HEK293 (cell line): ENCODE measurements at regions not wholly inside any gene's neighbourhood (a gene's known extent, or its start where the extent isn't known, plus 50 kb on each side); places are given as distances from the start of the nearest gene placed in this dataset.

Experiments used
- CTCF ChIA-PET: fragments of 350-600 bp; formaldehyde crosslinking; extraction: SDS; loops from one replicate; lab custom pipeline; 2021; ENCODE audit warnings: antibody characterized with exemption; lab: Yijun Ruan, JAX
- POLR2A ChIA-PET: fragments of 300-600 bp; formaldehyde crosslinking; extraction: SDS; loops from one replicate; lab custom pipeline; 2020; ENCODE audit warnings: antibody characterized with exemption, inconsistent platforms; lab: Yijun Ruan, JAX
- H3K27ac ChIP-seq: fragments of 200-500 bp; sonication (Bioruptor generic); 2 replicates; pipeline ENCODE4 v1.5.1; 2014; ENCODE audit warnings: low read depth, low read length, control low read depth, inconsistent platforms; ENCODE audit errors: extremely low read depth
- H3K36me3 ChIP-seq, 2 experiments: fragments of 200-500 bp in 1 of 2; sonication (Bioruptor generic) in 1 of 2; 1 replicate in 1 of 2; 2 replicates in 1 of 2; pipeline ENCODE4 v1.5.1; 2014 to 2017; ENCODE audit warnings: inconsistent platforms in 2 of 2, low read length in 2 of 2; ENCODE audit not compliant: control insufficient read depth in 2 of 2, insufficient read depth in 1 of 2
- H3K4me1 ChIP-seq: fragments of 200-500 bp; sonication (Bioruptor generic); 2 replicates; pipeline ENCODE4 v1.5.1; 2014; ENCODE audit warnings: mild to moderate bottlenecking, low read length, inconsistent platforms; ENCODE audit not compliant: control insufficient read depth, insufficient read depth
- H3K4me3 ChIP-seq: 2 replicates; pipeline ENCODE4 v1.5.1; 2011; ENCODE audit warnings: low read depth, mild to moderate bottlenecking, control low read depth, low read length, moderate library complexity
- H3K9me3 ChIP-seq: fragments of 200-500 bp; sonication (Bioruptor generic); 2 replicates; pipeline ENCODE4 v1.5.1; 2014; ENCODE audit warnings: low read depth, low read length, inconsistent platforms; ENCODE audit not compliant: control insufficient read depth, insufficient read depth
- ATF2 ChIP-seq: fragments of 450-650 bp; formaldehyde crosslinking; IDR thresholded peaks from 2 replicates; pipeline ENCODE4 v1.5.1; 2016; ENCODE audit warnings: missing biosample characterization, missing genetic modification characterization, low read depth
- BCL11A ChIP-seq: fragments of 450-650 bp; formaldehyde crosslinking; IDR thresholded peaks from 2 replicates; pipeline ENCODE4 v1.5.1; 2016; ENCODE audit warnings: low read depth, missing biosample characterization, missing genetic modification characterization
- BCL11B ChIP-seq: fragments of 450-650 bp; formaldehyde crosslinking; IDR thresholded peaks from 2 replicates; pipeline ENCODE4 v1.5.1; 2016; ENCODE audit warnings: low read depth, missing biosample characterization, missing genetic modification characterization
- GLI4 ChIP-seq: fragments of 450-650 bp; formaldehyde crosslinking; IDR thresholded peaks from 2 replicates; pipeline ENCODE4 v1.5.1; 2016; ENCODE audit warnings: missing biosample characterization, missing genetic modification characterization
- GLIS1 ChIP-seq: fragments of 450-650 bp; formaldehyde crosslinking; IDR thresholded peaks from 2 replicates; pipeline ENCODE4 v1.5.1; 2016; ENCODE audit warnings: missing biosample characterization, missing genetic modification characterization
- IKZF3 ChIP-seq: fragments of 450-650 bp; IDR thresholded peaks from 2 replicates; pipeline ENCODE4 v1.5.0; 2018; ENCODE audit warnings: missing biosample characterization, mild to moderate bottlenecking, missing genetic modification characterization, moderate library complexity
- KLF10 ChIP-seq: fragments of 450-650 bp; IDR thresholded peaks from 2 replicates; pipeline ENCODE4 v1.5.1; 2018; ENCODE audit warnings: missing biosample characterization, mild to moderate bottlenecking, missing genetic modification characterization
- MEIS1 ChIP-seq: sonication (generic); formaldehyde crosslinking; IDR thresholded peaks from 2 replicates; pipeline ENCODE4 v1.8.1; 2022; ENCODE audit warnings: missing genetic modification reagents, mild to moderate bottlenecking, borderline replicate concordance
- OVOL3 ChIP-seq: fragments of 450-650 bp; formaldehyde crosslinking; IDR thresholded peaks from 2 replicates; pipeline ENCODE4 v1.5.1; 2016; ENCODE audit warnings: missing biosample characterization, missing genetic modification characterization
- PRDM1 ChIP-seq: fragments of 450-650 bp; formaldehyde crosslinking; IDR thresholded peaks from 2 replicates; pipeline ENCODE4; 2016; ENCODE audit warnings: missing biosample characterization, missing genetic modification characterization
- PRDM6 ChIP-seq: fragments of 450-650 bp; formaldehyde crosslinking; IDR thresholded peaks from 2 replicates; pipeline ENCODE4 v1.5.1; 2017; ENCODE audit warnings: missing biosample characterization, missing genetic modification characterization
- SP2 ChIP-seq: fragments of 450-650 bp; formaldehyde crosslinking; IDR thresholded peaks from 2 replicates; pipeline ENCODE4 v1.5.1; 2016; ENCODE audit warnings: missing biosample characterization, missing genetic modification characterization
- ZBTB6 ChIP-seq: fragments of 450-650 bp; formaldehyde crosslinking; IDR thresholded peaks from 2 replicates; pipeline ENCODE4 v1.5.1; 2017; ENCODE audit warnings: missing biosample characterization, missing genetic modification characterization
- ZEB2 ChIP-seq: fragments of 450-650 bp; formaldehyde crosslinking; IDR thresholded peaks from 2 replicates; pipeline ENCODE4 v1.5.1; 2016; ENCODE audit warnings: missing biosample characterization, missing genetic modification characterization
- ZFP37 ChIP-seq: fragments of 450-650 bp; formaldehyde crosslinking; IDR thresholded peaks from 2 replicates; pipeline ENCODE4 v1.5.1; 2016; ENCODE audit warnings: missing biosample characterization, missing genetic modification characterization
- ZNF10 ChIP-seq: fragments of 450-650 bp; formaldehyde crosslinking; IDR thresholded peaks from 2 replicates; pipeline ENCODE4 v1.5.1; 2017; ENCODE audit warnings: missing biosample characterization, missing genetic modification characterization
- ZNF140 ChIP-seq: fragments of 450-650 bp; formaldehyde crosslinking; IDR thresholded peaks from 2 replicates; pipeline ENCODE4 v1.5.1; 2016; ENCODE audit warnings: missing biosample characterization, missing genetic modification characterization
- ZNF175 ChIP-seq: fragments of 450-650 bp; formaldehyde crosslinking; IDR thresholded peaks from 2 replicates; pipeline ENCODE4 v1.5.1; 2016; ENCODE audit warnings: missing biosample characterization, missing genetic modification characterization
- ZNF202 ChIP-seq: fragments of 450-650 bp; formaldehyde crosslinking; IDR thresholded peaks from 2 replicates; pipeline ENCODE4 v1.5.1; 2016; ENCODE audit warnings: missing biosample characterization, missing genetic modification characterization, borderline replicate concordance
- ZNF292 ChIP-seq: fragments of 450-650 bp; formaldehyde crosslinking; IDR thresholded peaks from 2 replicates; pipeline ENCODE4 v1.5.1; 2016; ENCODE audit warnings: low read depth, missing biosample characterization, missing genetic modification characterization, borderline replicate concordance
- ZNF341 ChIP-seq: fragments of 450-650 bp; formaldehyde crosslinking; IDR thresholded peaks from 2 replicates; pipeline ENCODE4; 2016; ENCODE audit warnings: low read depth, missing biosample characterization, missing genetic modification characterization
- ZNF473 ChIP-seq: fragments of 450-650 bp; formaldehyde crosslinking; IDR thresholded peaks from 2 replicates; pipeline ENCODE4 v1.5.1; 2017; ENCODE audit warnings: missing biosample characterization, missing genetic modification characterization
- ZNF48 ChIP-seq: fragments of 450-650 bp; formaldehyde crosslinking; IDR thresholded peaks from 2 replicates; pipeline ENCODE4 v1.5.1; 2016; ENCODE audit warnings: missing biosample characterization, missing genetic modification characterization
- ZNF510 ChIP-seq: fragments of 450-650 bp; formaldehyde crosslinking; IDR thresholded peaks from 2 replicates; pipeline ENCODE4 v1.5.1; 2018; ENCODE audit warnings: mild to moderate bottlenecking, missing genetic modification characterization, missing biosample characterization; ENCODE audit not compliant: insufficient replicate concordance
- ZNF549 ChIP-seq: fragments of 450-650 bp; IDR thresholded peaks from 2 replicates; pipeline ENCODE4 v1.5.1; 2018; ENCODE audit warnings: missing biosample characterization, missing genetic modification characterization, mild to moderate bottlenecking, inconsistent platforms, moderate library complexity
- ZNF600 ChIP-seq: fragments of 450-650 bp; formaldehyde crosslinking; IDR thresholded peaks from 2 replicates; pipeline ENCODE4 v1.5.1; 2016; ENCODE audit warnings: missing biosample characterization, missing genetic modification characterization
- ZNF623 ChIP-seq: fragments of 450-650 bp; formaldehyde crosslinking; IDR thresholded peaks from 2 replicates; pipeline ENCODE4 v1.5.1; 2016; ENCODE audit warnings: missing biosample characterization, missing genetic modification characterization
- ZNF704 ChIP-seq: fragments of 450-650 bp; formaldehyde crosslinking; IDR thresholded peaks from 2 replicates; pipeline ENCODE4 v1.5.1; 2016; ENCODE audit warnings: missing biosample characterization, missing genetic modification characterization
- ZSCAN16 ChIP-seq: fragments of 450-650 bp; formaldehyde crosslinking; IDR thresholded peaks from 2 replicates; pipeline ENCODE4 v1.5.1; 2016; ENCODE audit warnings: missing biosample characterization, missing genetic modification characterization
- ZSCAN30 ChIP-seq: fragments of 450-650 bp; IDR thresholded peaks from 2 replicates; pipeline ENCODE4 v1.5.1; 2018; ENCODE audit warnings: missing biosample characterization, mild to moderate bottlenecking, missing genetic modification characterization, moderate library complexity
- ZXDB ChIP-seq: fragments of 450-650 bp; formaldehyde crosslinking; IDR thresholded peaks from 2 replicates; pipeline ENCODE4 v1.5.1; 2016; ENCODE audit warnings: missing biosample characterization, missing genetic modification characterization

- TF ChIP-seq ZXDB (tag by site-specific recombination) (no peak), ZNF292 (tag by site-specific recombination) (no peak), ZBTB6 (tag by site-specific recombination) (no peak), SP2 (tag by site-specific recombination) (no peak), ZNF202 (tag by site-specific recombination) (no peak), MEIS1 (CRISPR knock-in tag) (no peak), BCL11A (tag by site-specific recombination) (no peak), ZNF600 (tag by site-specific recombination) (no peak), KLF10 (no peak), BCL11B (tag by site-specific recombination) (no peak), ATF2 (tag by site-specific recombination) (no peak), ZNF10 (tag by site-specific recombination) (no peak)
These were observed 122.1 kb upstream of the TPK1 start (continued) for GRCh38 chr7:144957998-144958397.

GRCh38 chr7:144955422-144955821 is 119.6 kb upstream of the TPK1 start:
- Histone ChIP-seq H3K27ac (no peak overlapping the region), H3K9me3 (no peaks in the 10 kb centered on the region), H3K4me1 (no peaks in the 10 kb centered on the region), H3K4me3 (no peak overlapping the region), H3K36me3 (no peaks in the 10 kb centered on the region)
- ChIA-PET CTCF (no interaction called here), POLR2A (no interaction called here)
- TF ChIP-seq ZSCAN16 (tag by site-specific recombination): no peak
- TF ChIP-seq ZFP37 (tag by site-specific recombination): no peak
- TF ChIP-seq OVOL3 (tag by site-specific recombination): no peak
- no peak for TF ChIP-seq ZNF549
- no peak for TF ChIP-seq ATF2 (tag by site-specific recombination)
- TF ChIP-seq ZNF175 (tag by site-specific recombination): no peak
- no peak for TF ChIP-seq ZSCAN30
- TF ChIP-seq ZNF341: no peak
- TF ChIP-seq ZNF473 (tag by site-specific recombination): no peak
- TF ChIP-seq ZNF600 (tag by site-specific recombination): no peak
- no peak for TF ChIP-seq GLI4 (tag by site-specific recombination)
- TF ChIP-seq ZNF623: no peak

- ChIA-PET POLR2A (no interaction called here), CTCF (interaction anchor here (0.6 to 0.7 kb wide), 2 partner anchors 9 to 100 kb away, joined by 3 to 4 read pairs; no protein-coding TSS in a partner anchor)
- Histone ChIP-seq H3K36me3 (no peaks in the 10 kb centered on the region), H3K9me3 (no peaks in the 10 kb centered on the region), H3K27ac (no peak overlapping the region), H3K4me3 (no peak overlapping the region), H3K4me1 (no peaks in the 10 kb centered on the region)
- TF ChIP-seq IKZF3 (no peak), ZNF140 (no peak), GLIS1 (tag by site-specific recombination) (no peak), PRDM6 (tag by site-specific recombination) (no peak), ZEB2 (tag by site-specific recombination) (no peak), ZNF704 (tag by site-specific recombination) (no peak), ZNF510 (tag by site-specific recombination) (no peak), PRDM1 (tag by site-specific recombination) (no peak), ZNF48 (no peak)
These were observed 105.3 kb upstream of the TPK1 start for GRCh38 chr7:144941127-144941526.
